ENCODE measurements at regions not wholly inside any gene's neighbourhood (a gene's known extent, or its start where the extent isn't known, plus 50 kb on each side); places are given as distances from the start of the nearest gene placed in this dataset.

DNA sequence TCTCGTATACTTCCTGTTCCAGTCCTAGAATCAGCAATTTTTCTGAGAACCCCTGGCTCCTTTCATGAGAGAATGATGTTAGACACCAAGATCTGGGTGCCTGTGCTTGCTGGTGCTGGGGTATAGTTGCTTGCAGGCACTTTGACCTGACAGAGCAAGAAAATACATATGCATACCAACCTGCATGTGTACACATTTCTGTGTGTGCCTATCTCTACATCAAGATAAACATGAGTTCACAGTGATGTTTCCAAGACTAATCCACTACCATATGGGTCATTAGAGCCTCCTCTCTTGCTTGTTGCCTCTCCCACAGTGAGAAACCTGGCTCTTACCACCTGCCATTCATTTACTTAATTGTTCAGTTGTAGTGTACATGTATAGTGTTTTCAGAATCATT lies 229.1 kb upstream of the IGFBP3 start:
- in situ Hi-C loops (cut with MboI; ENCODE audit: low sequenced_read_pairs) (no loop called here), intact Hi-C loops (cut with micrococcal nuclease) (no loop called here), dilution Hi-C loops (cut with HindIII; ENCODE audit: low sequenced_read_pairs, unreplicated experiment) (no loop called here)
- Histone ChIP-seq H2BK5ac (ENCODE audit: low read depth, low read length, poor library complexity, severe bottlenecking) (peak overlapping the region; percentile 36), H3K56ac (ENCODE audit: extremely low read depth, insufficient read depth, low read length) (no peak overlapping the region), H3K79me1 (ENCODE audit: low read depth in 1 of 2, low read length in 2 of 2) (no peaks in the 10 kb centered on the region), H4K5ac (ENCODE audit: low read depth, low read length) (peak overlapping the region; percentile 73; the same call in 1 of the 2 replicates), H3K9ac (ENCODE audit: low read depth, low read length) (no peak overlapping the region), H3K27me3 (ENCODE audit: control insufficient read depth, insufficient read depth, low read length) (no peaks in the 10 kb centered on the region), H3K14ac (replicated peaks; ENCODE audit: low read depth, low read length) (peak overlapping the region; percentile 71), H2AFZ (replicated peaks; ENCODE audit: low read length, poor library complexity) (no peak overlapping the region), H3K4me1 (ENCODE audit: control insufficient read depth, insufficient read depth, low read length) (peaks cover 17% of the 10 kb centered on the region), H2AK9ac (replicated peaks; ENCODE audit: low read depth, low read length, poor library complexity) (no peak overlapping the region), H3K9me1 (ENCODE audit: insufficient read depth, low read length) (peaks cover 4% of the 10 kb centered on the region; the same call in 1 of the 2 replicates), H3K4ac (ENCODE audit: low read depth, low read length) (peak overlapping the region; percentile 71), H3K27ac (ENCODE audit: insufficient read depth, low read length) (no peak overlapping the region), H2BK20ac (ENCODE audit: low read depth, low read length) (peak overlapping the region; percentile 89), H3K9me3 (ENCODE audit: control insufficient read depth, insufficient read depth, low read length) (no peaks in the 10 kb centered on the region), H4K91ac (ENCODE audit: insufficient read depth, low read depth, low read length) (peak overlapping the region; percentile 86), H2AK5ac (ENCODE audit: low read depth, low read length) (peak overlapping the region; percentile 23; the same call in 1 of the 2 replicates), H2BK120ac (ENCODE audit: low read depth, low read length) (peak overlapping the region; percentile 87), H3K36me3 (ENCODE audit: control insufficient read depth, insufficient read depth, low read length) (no peaks in the 10 kb centered on the region), H4K20me1 (ENCODE audit: insufficient read depth, low read length) (no peaks in the 10 kb centered on the region), H2BK15ac (ENCODE audit: low read depth, low read length) (peak overlapping the region; percentile 45; the same call in 1 of the 3 replicates), H3K18ac (ENCODE audit: low read depth, low read length) (peak overlapping the region; percentile 63; the same call in 1 of the 2 replicates), H3K4me2 (ENCODE audit: low read depth, low read length) (no peak overlapping the region), H3K4me3 (ENCODE audit: insufficient read depth, low read depth, low read length) (no peak overlapping the region), H4K8ac (ENCODE audit: low read depth in 2 of 2, low read length in 2 of 2) (peak overlapping the region; percentile 25 to 54; a peak in 3 of 4 replicates), H3K23ac (ENCODE audit: low read depth, low read length) (peak overlapping the region; percentile 50; the same call in 1 of the 2 replicates)
- CTCF ChIA-PET = no interaction called here
- BruUV-seq (replicated peaks) = no TSS peak
- no peak for DNase-seq
- no peak for TF ChIP-seq CTCF (conservative IDR thresholded peaks at IDR 0.05; ENCODE audit: low read depth, low read length)
- TF ChIP-seq ELK1 (IDR thresholded peaks at IDR 0.05; ENCODE audit: borderline replicate concordance, low read depth, low read length) = no peak
- no peak for TF ChIP-seq MAZ (IDR thresholded peaks at IDR 0.05; ENCODE audit: borderline replicate concordance, low read depth, low read length)
- TF ChIP-seq RCOR1 (IDR thresholded peaks at IDR 0.05; ENCODE audit: insufficient replicate concordance, low read length) = no peak
- no peak for TF ChIP-seq MAFK (IDR thresholded peaks at IDR 0.05; ENCODE audit: low read depth, low read length)
- TF ChIP-seq RFX5 (IDR thresholded peaks at IDR 0.05; ENCODE audit: low read depth, low read length) = no peak
- no peak for ATAC-seq (ENCODE audit: low read depth)
- WGBS, 2 experiments (ENCODE audit: extremely low coverage in 2 of 2, insufficient read length in 1 of 2) = no CpG with 5 or more reads among the region's 1 CpG
- POLR2A ChIA-PET (ENCODE audit: unreplicated experiment) = no interaction called here

Data from IMR-90 (cell line).